K562 (cell line): ENCODE measurements at regions not wholly inside any gene's neighbourhood (a gene's known extent, or its start where the extent isn't known, plus 50 kb on each side); places are given as distances from the start of the nearest gene placed in this dataset.

ENCODE experiments used
- ATAC-seq: fragments of 200-7000 bp; cut with Tn5 transposase; 3 replicates; pipeline ENCODE4 v1.9.1; 2020; ENCODE audit warnings: moderate library complexity
- BruUV-seq: library from RNA; stranded (reverse); fragments of 400-500 nt; replicated peaks from 2 replicates; lab custom pipeline; 2021; lab: Mats Ljungman, UMichigan
- CTCF ChIA-PET: fragments of 300-600 bp; formaldehyde crosslinking; extraction: SDS; loops from one replicate; lab custom pipeline; 2021; ENCODE audit warnings: low intra/inter-chr PET ratio; lab: Yijun Ruan, JAX
- POLR2A ChIA-PET: fragments of 300-600, 350-650 bp; sonication (Branson Sonifier 250); formaldehyde crosslinking; extraction: SDS; loops from one replicate; lab custom pipeline; 2021; ENCODE audit warnings: antibody characterized with exemption, inconsistent platforms; lab: Yijun Ruan, JAX
- DNase-seq, 4 experiments: peaks; one replicate each; pipeline versions ENCODE4 v3.0.0 to v3.0.0-alpha.2; 2011 to 2018; ENCODE audit warnings: low spot score in 3 of 4, mixed read lengths in 3 of 4; ENCODE audit errors: extremely low read depth in 1 of 4
- FAIRE-seq: peaks from 2 replicates; lab custom pipeline; 2011; peaks lifted over from hg19 to GRCh38; lab: Jason Lieb, UNC
- H2AFZ ChIP-seq: 2 replicates; pipeline ENCODE4 v1.6.0; 2011; ENCODE audit warnings: low read depth, low read length, control low read depth, inconsistent platforms
- H3K27ac ChIP-seq: fragments of 200-600 bp; 3 replicates; pipeline ENCODE4 v1.8.0; 2011; ENCODE audit warnings: low read depth, mild to moderate bottlenecking, control low read depth, inconsistent platforms, low read length, moderate library complexity, mixed read lengths; ENCODE audit errors: extremely low read depth
- H3K27me3 ChIP-seq, 2 experiments: fragments of 300-600 bp in 1 of 2; 2 replicates in 1 of 2; 3 replicates in 1 of 2; pipeline versions ENCODE4 v1.6.0 to v1.8.0; 2011; ENCODE audit warnings: inconsistent platforms in 2 of 2, low read length in 2 of 2, mild to moderate bottlenecking in 1 of 2, mixed read lengths in 1 of 2, moderate library complexity in 1 of 2; ENCODE audit not compliant: control insufficient read depth in 2 of 2, insufficient read depth in 2 of 2
- H3K36me3 ChIP-seq: fragments of 300-600 bp; 3 replicates; pipeline ENCODE4 v1.8.0; 2011; ENCODE audit warnings: mild to moderate bottlenecking, low read length, inconsistent platforms; ENCODE audit not compliant: control insufficient read depth, insufficient read depth
- H3K4me1 ChIP-seq, 2 experiments: fragments of 200-600 bp in 1 of 2; replicated peaks in 1 of 2; 2 replicates in 1 of 2; 3 replicates in 1 of 2; pipeline versions ENCODE4 v1.5.1 to v1.8.0; 2011; ENCODE audit warnings: inconsistent platforms in 2 of 2, low read length in 2 of 2, mild to moderate bottlenecking in 1 of 2, mixed read lengths in 1 of 2, moderate library complexity in 1 of 2; ENCODE audit not compliant: control insufficient read depth in 2 of 2, insufficient read depth in 2 of 2
- H3K4me2 ChIP-seq: 2 replicates; pipeline ENCODE4 v1.6.1; 2011; ENCODE audit warnings: low read length, control low read depth, inconsistent platforms, mixed read lengths; ENCODE audit not compliant: insufficient read depth
- H3K4me3 ChIP-seq: fragments of 200-600 bp; sonication (generic), shearing (Covaris generic); 2 replicates; pipeline ENCODE4 v1.5.1; 2016; ENCODE audit warnings: control low read depth, inconsistent platforms
- H3K79me2 ChIP-seq: fragments of 200-600 bp; 3 replicates; pipeline ENCODE4 v1.8.0; 2011; ENCODE audit warnings: low read length, inconsistent platforms; ENCODE audit not compliant: control insufficient read depth, insufficient read depth
- H3K9ac ChIP-seq, 2 experiments: 2 replicates each; pipeline versions ENCODE4 v1.6.0 to v1.6.1; 2011; ENCODE audit warnings: low read depth in 2 of 2, low read length in 2 of 2, control low read depth in 1 of 2, inconsistent platforms in 1 of 2, mild to moderate bottlenecking in 1 of 2, mixed read lengths in 1 of 2; ENCODE audit not compliant: insufficient read depth in 1 of 2
- H3K9me1 ChIP-seq: one replicate; pipeline ENCODE4 v1.6.0; 2011; ENCODE audit warnings: inconsistent platforms, mild to moderate bottlenecking, low read length, moderate library complexity; ENCODE audit not compliant: control insufficient read depth, insufficient read depth
- H3K9me3 ChIP-seq: replicated peaks from 2 replicates; pipeline ENCODE4 v1.5.1; 2011; ENCODE audit warnings: low read depth, low read length, inconsistent platforms; ENCODE audit not compliant: control insufficient read depth, insufficient read depth
- H4K20me1 ChIP-seq: replicated peaks from 2 replicates; pipeline ENCODE4 v1.6.1; 2011; ENCODE audit warnings: low read length, inconsistent platforms, mixed read lengths; ENCODE audit not compliant: control insufficient read depth, insufficient read depth
- ATF7 ChIP-seq: fragments of 450-650 bp; IDR thresholded peaks from 2 replicates; pipeline ENCODE4 v1.7.1; 2014; ENCODE audit warnings: mild to moderate bottlenecking, moderate library complexity
- DACH1 ChIP-seq: fragments of 450-650 bp; IDR thresholded peaks from 2 replicates; pipeline ENCODE4 v1.6.1; 2018; ENCODE audit not compliant: partially characterized antibody
- HES1 ChIP-seq: fragments of 450-650 bp; IDR thresholded peaks from 2 replicates; pipeline ENCODE4 v1.6.1; 2016; ENCODE audit warnings: low read depth, mild to moderate bottlenecking, moderate library complexity
- HOXB6 ChIP-seq: fragments of 250-450 bp; sonication (Bioruptor Pico); IDR thresholded peaks from 2 replicates; pipeline ENCODE4 v1.5.1; 2022; ENCODE audit warnings: mild to moderate bottlenecking, borderline replicate concordance
- IRF1 ChIP-seq: sonication (generic); formaldehyde crosslinking; IDR thresholded peaks from 2 replicates; pipeline ENCODE4 v1.8.0; 2022; ENCODE audit warnings: missing genetic modification reagents, mild to moderate bottlenecking, borderline replicate concordance
- NR2C1 ChIP-seq, 2 experiments: fragments of 450-650 bp; IDR thresholded peaks; 2 replicates each; pipeline ENCODE4 v1.6.1; 2017; ENCODE audit warnings: mild to moderate bottlenecking in 2 of 2, antibody characterized with exemption in 1 of 2, inconsistent platforms in 1 of 2, missing compliant biosample characterization in 1 of 2, missing genetic modification characterization in 1 of 2
- PCBP1 ChIP-seq: fragments of 200-400 bp; formaldehyde crosslinking; IDR thresholded peaks from 2 replicates; pipeline ENCODE4 v1.6.1; 2018; ENCODE audit warnings: mild to moderate bottlenecking, low read depth, low read length; ENCODE audit not compliant: poor library complexity, severe bottlenecking
- PTTG1 ChIP-seq: fragments of 450-650 bp; IDR thresholded peaks from 2 replicates; pipeline ENCODE4 v1.6.1; 2016; ENCODE audit warnings: low read depth, mild to moderate bottlenecking, missing genetic modification characterization, missing compliant biosample characterization
- RBM25 ChIP-seq: fragments of 200-400 bp; formaldehyde crosslinking; IDR thresholded peaks from 2 replicates; pipeline ENCODE4 v1.6.1; 2018; ENCODE audit warnings: low read length, low read depth, moderate library complexity; ENCODE audit not compliant: severe bottlenecking
- SLC30A9 ChIP-seq: fragments of 250-450 bp; sonication (Bioruptor Pico); IDR thresholded peaks from 2 replicates; pipeline ENCODE4 v1.8.0; 2022; ENCODE audit warnings: mild to moderate bottlenecking, moderate library complexity
- TAF9B ChIP-seq: fragments of 450-650 bp; IDR thresholded peaks from 2 replicates; pipeline ENCODE4 v1.6.1; 2018; ENCODE audit warnings: mild to moderate bottlenecking; ENCODE audit not compliant: partially characterized antibody
- TSC22D4 ChIP-seq: fragments of 450-650 bp; IDR thresholded peaks from 2 replicates; pipeline ENCODE4 v1.6.1; 2016; ENCODE audit warnings: missing genetic modification characterization, missing biosample characterization, control low read depth
- ZC3H8 ChIP-seq: fragments of 450-650 bp; IDR thresholded peaks from 2 replicates; pipeline ENCODE4 v1.6.1; 2017
- ZFPM2 ChIP-seq: fragments of 250-450 bp; sonication (Bioruptor Pico); IDR thresholded peaks from 2 replicates; pipeline ENCODE4 v1.5.1; 2022; ENCODE audit warnings: mild to moderate bottlenecking
- ZNF212 ChIP-seq: fragments of 450-650 bp; formaldehyde crosslinking; IDR thresholded peaks from 2 replicates; pipeline ENCODE4 v1.4.0; 2020; ENCODE audit warnings: mild to moderate bottlenecking
- ZNF778 ChIP-seq: fragments of 450-650 bp; formaldehyde crosslinking; IDR thresholded peaks from 2 replicates; pipeline ENCODE4 v1.4.0; 2020; ENCODE audit warnings: mild to moderate bottlenecking, moderate library complexity
- WGBS: fragments of 100-300 bp; shearing (Covaris generic); methylation state at CpG from one replicate; pipeline ENCODE4 v1.1.6; 2016; ENCODE audit warnings: low coverage, mixed read lengths; ENCODE audit not compliant: insufficient coverage; ENCODE audit errors: missing lambda C conversion rate; 5-methylcytosine and 5-hydroxymethylcytosine counted together
- in situ Hi-C: fragments of 300-500 bp; cut with MboI; formaldehyde crosslinking; loops from 4 replicates; pipeline ENCODE4 v1.15.0; 2018; ENCODE audit warnings: inconsistent platforms, mixed read lengths
- intact Hi-C: fragments of 100-400 bp; cut with micrococcal nuclease; formaldehyde crosslinking; loops from 2 replicates; pipeline ENCODE4 v1.14.2; 2022

GRCh38 chr3:30073040-30073439 lies 533.4 kb upstream of the TGFBR2 start (continued):
- TF ChIP-seq HOXB6 (CRISPR knock-in tag), result no peak
- TF ChIP-seq ZNF778 (CRISPR knock-in tag), result no peak
- TF ChIP-seq IRF1 (CRISPR knock-in tag), result no peak
- TF ChIP-seq PCBP1, result no peak
- no peak for TF ChIP-seq DACH1

- intact Hi-C loops, result no loop called here
- no peaks in the 10 kb centered on the region for H3K9me1 ChIP-seq
- POLR2A ChIA-PET, result no interaction called here
Measured at GRCh38 chr3:30073622-30074021, 532.8 kb upstream of the TGFBR2 start.

More at GRCh38 chr3:30073622-30074021, 532.8 kb upstream of the TGFBR2 start:
- H3K27me3 ChIP-seq, result no peaks in the 10 kb centered on the region
- 0% methylated on average over 1 of the region's 1 CpG for WGBS
- no peak overlapping the region for H3K9ac ChIP-seq
- no peaks in the 10 kb centered on the region for H3K79me2 ChIP-seq
- in situ Hi-C loops, result no loop called here
- H3K36me3 ChIP-seq, result no peaks in the 10 kb centered on the region
- H4K20me1 ChIP-seq, result no peaks in the 10 kb centered on the region
- FAIRE-seq, result no peak
- peaks cover 3% of the 10 kb centered on the region for H3K9me3 ChIP-seq
- no peaks in the 10 kb centered on the region for H3K4me1 ChIP-seq
- no peak overlapping the region for H3K4me2 ChIP-seq
- no peak overlapping the region for H3K27ac ChIP-seq
- TF ChIP-seq ATF7 (no peak), ZNF212 (CRISPR knock-in tag) (no peak), ZC3H8 (no peak), NR2C1 (IDR thresholded peaks at IDR 0.05) (no peak), NR2C1 (tag; IDR thresholded peaks at IDR 0.05) (no peak), ZFPM2 (CRISPR knock-in tag) (no peak), SLC30A9 (CRISPR knock-in tag) (no peak), TAF9B (no peak), PTTG1 (tag) (no peak), HES1 (no peak), TSC22D4 (tag) (no peak), RBM25 (no peak)
- BruUV-seq, result no TSS peak
- no peak overlapping the region for H3K4me3 ChIP-seq
- CTCF ChIA-PET, result no interaction called here
- ATAC-seq, result no peak
- no peak for DNase-seq
- no peak overlapping the region for H2AFZ ChIP-seq
